HCT116 (cell line): ENCODE measurements at regions not wholly inside any gene's neighbourhood (a gene's known extent, or its start where the extent isn't known, plus 50 kb on each side); places are given as distances from the start of the nearest gene placed in this dataset.

Source experiments
- FOSL1 ChIP-seq: IDR thresholded peaks from 2 replicates; pipeline ENCODE4 v1.6.1; 2012; ENCODE audit warnings: low read depth
- POLR2A ChIP-seq: IDR thresholded peaks from 2 replicates; pipeline ENCODE4 v1.7.0; 2011; ENCODE audit warnings: borderline replicate concordance; ENCODE audit not compliant: insufficient read depth, insufficient read length; ENCODE audit errors: extremely low read depth
- POLR2AphosphoS5 ChIP-seq: IDR thresholded peaks from 2 replicates; pipeline ENCODE4 v1.6.1; 2011; ENCODE audit warnings: mild to moderate bottlenecking, low read depth, low read length, moderate library complexity
- SP1 ChIP-seq: IDR thresholded peaks from 2 replicates; pipeline ENCODE4 v1.6.1; 2012; ENCODE audit warnings: low read depth
- TCF7L2 ChIP-seq: IDR thresholded peaks from 2 replicates; pipeline ENCODE4 v1.7.0; 2011; ENCODE audit warnings: borderline replicate concordance, inconsistent platforms; ENCODE audit not compliant: insufficient read depth, insufficient read length; ENCODE audit errors: extremely low read depth
- TF ChIP-seq, protein P1 (sequence below): IDR thresholded peaks from 2 replicates; pipeline ENCODE4 v1.6.1; 2012; ENCODE audit warnings: low read depth
- TF ChIP-seq, protein P2 (sequence below), 3 experiments: fragments of 200-600 bp in 1 of 3; sonication (generic) in 1 of 3; IDR thresholded peaks in 2 of 3; conservative IDR thresholded peaks in 1 of 3; 2 replicates each; pipeline ENCODE4 v1.5.1; 2012 to 2017; ENCODE audit warnings: low read depth in 2 of 3, low read length in 2 of 3, antibody characterized with exemption in 1 of 3, borderline replicate concordance in 1 of 3, control low read depth in 1 of 3, mild to moderate bottlenecking in 1 of 3, mixed read lengths in 1 of 3, mixed run types in 1 of 3, moderate library complexity in 1 of 3; ENCODE audit not compliant: insufficient read depth in 1 of 3

DNA sequence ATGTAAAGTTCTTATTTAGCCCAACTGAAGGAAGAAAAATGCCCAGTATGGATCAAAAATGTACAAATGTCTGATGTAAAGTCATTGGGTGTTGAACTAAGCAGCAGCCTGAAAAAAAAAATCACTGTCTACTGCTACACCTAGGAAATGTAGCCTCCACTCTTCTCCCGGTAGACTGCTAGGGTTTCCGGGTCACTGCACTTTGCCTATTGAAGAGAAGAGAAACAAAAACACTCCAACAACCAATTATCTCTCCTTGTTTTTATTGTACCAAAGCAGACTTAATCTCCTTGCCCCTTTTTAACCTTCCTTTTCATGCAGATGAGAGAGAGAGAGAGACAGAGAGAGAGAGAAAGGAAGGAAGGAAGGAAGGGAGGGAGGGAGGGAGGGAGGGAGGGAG lies 140.2 kb upstream of the SETMAR start:
- TF ChIP-seq SP1, result no peak
- no peak for TF ChIP-seq FOSL1
- TF ChIP-seq, protein P1, sequence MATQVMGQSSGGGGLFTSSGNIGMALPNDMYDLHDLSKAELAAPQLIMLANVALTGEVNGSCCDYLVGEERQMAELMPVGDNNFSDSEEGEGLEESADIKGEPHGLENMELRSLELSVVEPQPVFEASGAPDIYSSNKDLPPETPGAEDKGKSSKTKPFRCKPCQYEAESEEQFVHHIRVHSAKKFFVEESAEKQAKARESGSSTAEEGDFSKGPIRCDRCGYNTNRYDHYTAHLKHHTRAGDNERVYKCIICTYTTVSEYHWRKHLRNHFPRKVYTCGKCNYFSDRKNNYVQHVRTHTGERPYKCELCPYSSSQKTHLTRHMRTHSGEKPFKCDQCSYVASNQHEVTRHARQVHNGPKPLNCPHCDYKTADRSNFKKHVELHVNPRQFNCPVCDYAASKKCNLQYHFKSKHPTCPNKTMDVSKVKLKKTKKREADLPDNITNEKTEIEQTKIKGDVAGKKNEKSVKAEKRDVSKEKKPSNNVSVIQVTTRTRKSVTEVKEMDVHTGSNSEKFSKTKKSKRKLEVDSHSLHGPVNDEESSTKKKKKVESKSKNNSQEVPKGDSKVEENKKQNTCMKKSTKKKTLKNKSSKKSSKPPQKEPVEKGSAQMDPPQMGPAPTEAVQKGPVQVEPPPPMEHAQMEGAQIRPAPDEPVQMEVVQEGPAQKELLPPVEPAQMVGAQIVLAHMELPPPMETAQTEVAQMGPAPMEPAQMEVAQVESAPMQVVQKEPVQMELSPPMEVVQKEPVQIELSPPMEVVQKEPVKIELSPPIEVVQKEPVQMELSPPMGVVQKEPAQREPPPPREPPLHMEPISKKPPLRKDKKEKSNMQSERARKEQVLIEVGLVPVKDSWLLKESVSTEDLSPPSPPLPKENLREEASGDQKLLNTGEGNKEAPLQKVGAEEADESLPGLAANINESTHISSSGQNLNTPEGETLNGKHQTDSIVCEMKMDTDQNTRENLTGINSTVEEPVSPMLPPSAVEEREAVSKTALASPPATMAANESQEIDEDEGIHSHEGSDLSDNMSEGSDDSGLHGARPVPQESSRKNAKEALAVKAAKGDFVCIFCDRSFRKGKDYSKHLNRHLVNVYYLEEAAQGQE, result no peak
- no peak for TF ChIP-seq TCF7L2
- TF ChIP-seq POLR2A, result no peak
- no peak for TF ChIP-seq POLR2AphosphoS5
- TF ChIP-seq, protein P2, sequence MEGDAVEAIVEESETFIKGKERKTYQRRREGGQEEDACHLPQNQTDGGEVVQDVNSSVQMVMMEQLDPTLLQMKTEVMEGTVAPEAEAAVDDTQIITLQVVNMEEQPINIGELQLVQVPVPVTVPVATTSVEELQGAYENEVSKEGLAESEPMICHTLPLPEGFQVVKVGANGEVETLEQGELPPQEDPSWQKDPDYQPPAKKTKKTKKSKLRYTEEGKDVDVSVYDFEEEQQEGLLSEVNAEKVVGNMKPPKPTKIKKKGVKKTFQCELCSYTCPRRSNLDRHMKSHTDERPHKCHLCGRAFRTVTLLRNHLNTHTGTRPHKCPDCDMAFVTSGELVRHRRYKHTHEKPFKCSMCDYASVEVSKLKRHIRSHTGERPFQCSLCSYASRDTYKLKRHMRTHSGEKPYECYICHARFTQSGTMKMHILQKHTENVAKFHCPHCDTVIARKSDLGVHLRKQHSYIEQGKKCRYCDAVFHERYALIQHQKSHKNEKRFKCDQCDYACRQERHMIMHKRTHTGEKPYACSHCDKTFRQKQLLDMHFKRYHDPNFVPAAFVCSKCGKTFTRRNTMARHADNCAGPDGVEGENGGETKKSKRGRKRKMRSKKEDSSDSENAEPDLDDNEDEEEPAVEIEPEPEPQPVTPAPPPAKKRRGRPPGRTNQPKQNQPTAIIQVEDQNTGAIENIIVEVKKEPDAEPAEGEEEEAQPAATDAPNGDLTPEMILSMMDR (IDR thresholded peaks at IDR 0.05 in 2 of 3, conservative IDR thresholded peaks at IDR 0.05 in 1 of 3; ENCODE audit: borderline replicate concordance in 1 of 3, insufficient read depth in 1 of 3, low read depth in 2 of 3, low read length in 2 of 3), result no peak
